Gastroesophageal sphincter (tissue), 3 donors: ENCODE measurements at regions not wholly inside any gene's neighbourhood (a gene's known extent, or its start where the extent isn't known, plus 50 kb on each side); places are given as distances from the start of the nearest gene placed in this dataset.

Experiments
- CTCF ChIP-seq, 4 experiments: fragments of 200-600 bp in 2 of 4; fragments of 450-650 bp in 2 of 4; sonication (generic) in 1 of 4; IDR thresholded peaks; one replicate each; pipeline ENCODE4 v1.5.1; 2017 to 2019; ENCODE audit warnings: antibody characterized with exemption in 4 of 4, mild to moderate bottlenecking in 2 of 4, moderate library complexity in 2 of 4
- POLR2A ChIP-seq, 2 donors: fragments of 450-650 bp; IDR thresholded peaks; one replicate each; pipeline ENCODE4 v1.6.1; 2017; ENCODE audit warnings: antibody characterized with exemption in 2 of 2, mild to moderate bottlenecking in 2 of 2, moderate library complexity in 1 of 2
- POLR2AphosphoS5 ChIP-seq: sonication (generic); formaldehyde crosslinking; IDR thresholded peaks from one replicate; pipeline ENCODE4 v1.6.1; 2017; ENCODE audit warnings: antibody characterized with exemption

GRCh38 chr2:160558531-160558930, 64.9 kb upstream of the RBMS1 start:
- TF ChIP-seq CTCF (IDR thresholded peaks at IDR 0.05) (no peak), POLR2AphosphoS5 (no peak), POLR2A (IDR thresholded peaks at IDR 0.05) (no peak)
